ENCODE measurements at regions not wholly inside any gene's neighbourhood (a gene's known extent, or its start where the extent isn't known, plus 50 kb on each side); places are given as distances from the start of the nearest gene placed in this dataset.

DNA sequence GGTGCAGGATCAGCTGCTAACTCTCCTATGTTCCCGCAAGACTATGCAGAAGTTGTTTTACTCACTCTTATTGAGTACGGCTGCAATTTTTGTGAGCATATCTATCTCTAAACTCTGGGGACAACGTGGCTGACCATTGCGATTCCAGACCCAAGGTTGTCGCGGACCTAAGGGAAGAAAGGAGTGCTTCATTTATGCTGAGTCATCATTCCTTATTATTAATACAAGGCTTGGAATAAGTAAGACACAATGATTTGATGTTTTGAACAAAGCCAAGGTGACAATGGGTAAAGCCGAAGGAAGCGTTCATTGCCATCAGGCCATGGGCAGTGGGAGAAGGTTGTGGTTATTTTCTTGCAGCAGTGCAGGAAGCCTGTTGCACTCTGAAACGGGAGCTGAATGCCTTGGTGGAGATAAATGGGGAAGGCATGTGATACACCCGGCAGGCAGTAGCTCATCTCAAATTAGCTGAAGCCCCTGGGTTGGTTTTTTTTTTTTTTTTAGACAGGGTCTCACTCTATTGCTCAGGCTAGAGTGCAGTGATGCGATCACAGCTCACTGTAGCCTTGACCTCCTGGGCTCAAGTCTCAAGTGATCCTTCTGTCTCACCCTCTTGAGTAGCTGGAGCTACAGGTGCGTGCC is 605.7 kb downstream of the TYW1 start:
- no peaks in the 10 kb centered on the region for H3K27me3 ChIP-seq (ENCODE audit: control insufficient read depth in 1 of 2, insufficient read depth in 2 of 2, low read length in 2 of 2)
- no peak overlapping the region for H3K4me3 ChIP-seq (ENCODE audit: low read depth in 1 of 2, low read length in 2 of 2)
- H3K36me3 ChIP-seq (ENCODE audit: control insufficient read depth in 1 of 2, insufficient read depth in 2 of 2, low read length in 2 of 2) = no peaks in the 10 kb centered on the region
- no peak overlapping the region for H3K27ac ChIP-seq (ENCODE audit: low read depth, low read length)
- no peaks in the 10 kb centered on the region for H3K4me1 ChIP-seq (ENCODE audit: control insufficient read depth in 1 of 2, insufficient read depth in 2 of 2, low read length in 2 of 2)
- peaks cover 0 to 20% of the 10 kb centered on the region in 2 donors for H3K9me3 ChIP-seq (ENCODE audit: control insufficient read depth in 1 of 2, low read length in 2 of 2)
- H3K9ac ChIP-seq (ENCODE audit: low read depth in 1 of 2, low read length in 2 of 2) = no peak overlapping the region

DNA sequence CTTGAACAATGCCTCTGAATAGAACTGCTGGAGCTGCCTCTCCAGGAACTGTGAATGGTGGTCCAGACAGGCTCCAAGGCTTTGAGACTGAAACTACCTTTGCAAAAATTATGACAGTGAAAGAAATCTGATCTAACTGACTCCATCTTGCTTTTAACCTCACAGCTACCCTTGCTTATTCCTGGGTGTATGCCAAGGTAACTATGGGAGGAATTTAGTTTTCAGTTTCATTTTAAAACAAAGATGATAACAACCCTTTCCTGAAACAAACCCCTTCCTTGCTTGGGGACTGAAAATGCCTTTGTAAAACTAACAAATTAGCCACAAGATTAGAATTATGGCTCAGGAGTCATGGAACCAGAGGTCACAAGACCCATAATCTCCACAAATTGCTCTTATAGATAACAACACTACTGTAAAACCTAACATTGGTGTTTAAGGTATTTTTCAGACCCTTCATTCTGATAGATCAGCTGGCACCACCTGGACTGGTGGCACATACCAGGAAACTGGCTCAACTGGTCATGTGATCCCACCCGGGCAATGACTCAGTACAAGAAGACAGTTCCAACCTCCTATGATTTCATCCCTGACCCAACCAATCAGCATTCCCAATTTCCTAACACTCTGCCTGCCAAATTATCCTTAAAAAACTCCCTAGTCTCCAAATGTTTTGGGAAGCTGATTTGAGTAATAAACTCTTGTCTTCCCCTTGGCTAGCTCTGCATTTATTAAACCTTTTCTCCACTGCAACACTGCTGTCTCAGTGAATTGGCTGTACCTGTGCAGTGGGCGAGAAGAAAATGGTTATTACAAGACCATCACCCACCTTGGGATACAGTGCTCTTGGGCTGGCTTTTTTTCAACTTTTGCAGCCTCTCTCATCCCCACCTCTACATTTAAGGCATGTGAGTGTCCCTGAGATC is 608.1 kb downstream of the TYW1 start:
- Histone ChIP-seq H3K9me3 (ENCODE audit: control insufficient read depth in 1 of 2, low read length in 2 of 2) (peaks cover 0 to 20% of the 10 kb centered on the region in 2 donors), H3K36me3 (ENCODE audit: control insufficient read depth in 1 of 2, insufficient read depth in 2 of 2, low read length in 2 of 2) (no peaks in the 10 kb centered on the region), H3K4me1 (ENCODE audit: control insufficient read depth in 1 of 2, insufficient read depth in 2 of 2, low read length in 2 of 2) (no peaks in the 10 kb centered on the region), H3K9ac (ENCODE audit: low read depth in 1 of 2, low read length in 2 of 2) (no peak overlapping the region), H3K4me3 (ENCODE audit: low read depth in 1 of 2, low read length in 2 of 2) (no peak overlapping the region), H3K27ac (ENCODE audit: low read depth, low read length) (no peak overlapping the region), H3K27me3 (ENCODE audit: control insufficient read depth in 1 of 2, insufficient read depth in 2 of 2, low read length in 2 of 2) (no peaks in the 10 kb centered on the region)

DNA sequence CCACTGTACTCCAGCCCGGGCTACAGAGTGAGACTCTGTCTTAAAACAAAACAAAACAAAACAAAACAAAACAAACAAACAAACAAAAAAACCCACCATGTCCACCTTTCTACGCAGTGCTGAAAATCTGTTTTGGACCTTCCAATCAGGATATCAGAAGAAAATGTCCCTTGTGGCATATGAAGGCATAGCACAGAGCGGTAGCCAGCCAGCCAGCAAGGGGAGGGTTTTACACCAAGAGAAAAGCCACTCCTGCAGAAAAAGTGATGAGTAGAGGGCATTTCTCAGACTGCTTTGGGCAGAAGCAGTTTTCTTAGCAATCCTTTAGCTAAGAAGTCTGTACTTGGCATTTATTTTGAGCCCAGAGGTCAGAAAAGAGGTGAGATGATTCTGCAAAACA is 612.2 kb downstream of the TYW1 start:
- Histone ChIP-seq H3K27me3 (ENCODE audit: control insufficient read depth in 1 of 2, insufficient read depth in 2 of 2, low read length in 2 of 2) (no peaks in the 10 kb centered on the region), H3K4me3 (ENCODE audit: low read depth in 1 of 2, low read length in 2 of 2) (no peak overlapping the region), H3K27ac (ENCODE audit: low read depth, low read length) (no peak overlapping the region), H3K9ac (ENCODE audit: low read depth in 1 of 2, low read length in 2 of 2) (no peak overlapping the region), H3K9me3 (ENCODE audit: control insufficient read depth in 1 of 2, low read length in 2 of 2) (peaks cover 0 to 20% of the 10 kb centered on the region in 2 donors), H3K4me1 (ENCODE audit: control insufficient read depth in 1 of 2, insufficient read depth in 2 of 2, low read length in 2 of 2) (no peaks in the 10 kb centered on the region), H3K36me3 (ENCODE audit: control insufficient read depth in 1 of 2, insufficient read depth in 2 of 2, low read length in 2 of 2) (no peaks in the 10 kb centered on the region)

DNA sequence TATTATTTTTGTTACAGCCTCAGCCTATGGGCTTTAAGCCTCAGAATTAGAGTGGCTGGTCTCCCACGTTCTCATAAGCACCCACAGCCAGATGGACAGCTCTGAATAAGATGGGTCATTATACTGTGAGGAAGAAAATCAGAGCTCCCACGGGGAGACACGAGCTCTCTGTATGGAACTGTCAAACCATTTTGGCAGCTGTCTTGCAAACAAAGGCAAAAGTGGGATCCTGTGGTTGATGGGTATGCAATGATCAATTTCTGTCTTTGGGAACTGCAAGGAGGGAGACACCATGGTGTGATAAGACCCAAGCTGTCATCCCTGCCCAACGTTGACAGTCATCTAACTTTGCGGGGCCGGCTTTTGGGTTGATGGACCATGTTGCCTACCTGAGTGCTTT is 614.3 kb downstream of the TYW1 start:
- H3K27me3 ChIP-seq (ENCODE audit: control insufficient read depth in 1 of 2, insufficient read depth in 2 of 2, low read length in 2 of 2) = no peaks in the 10 kb centered on the region

DNA sequence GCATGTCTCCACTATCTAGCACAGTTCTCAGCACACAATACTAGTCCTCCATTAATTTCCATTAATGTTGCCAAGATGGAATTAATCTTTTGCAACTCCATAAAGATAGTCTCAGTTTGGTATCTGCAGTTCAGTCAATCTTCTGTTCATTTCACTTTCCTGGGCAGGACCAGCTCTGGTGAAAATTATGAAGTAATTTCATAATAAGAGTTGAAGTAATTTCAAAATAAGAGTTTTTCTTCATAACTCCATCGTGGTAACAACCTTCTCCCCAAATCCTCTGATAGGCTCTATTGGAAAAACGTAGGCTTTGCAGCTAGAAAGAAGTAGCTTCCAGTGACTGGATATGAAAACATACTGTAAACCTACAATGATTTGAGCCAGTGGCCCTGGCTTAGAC is 618.2 kb downstream of the TYW1 start:
- Histone ChIP-seq H3K27ac (ENCODE audit: low read depth, low read length) (no peak overlapping the region), H3K4me1 (ENCODE audit: control insufficient read depth in 1 of 2, insufficient read depth in 2 of 2, low read length in 2 of 2) (no peaks in the 10 kb centered on the region), H3K4me3 (ENCODE audit: low read depth in 1 of 2, low read length in 2 of 2) (no peak overlapping the region), H3K36me3 (ENCODE audit: control insufficient read depth in 1 of 2, insufficient read depth in 2 of 2, low read length in 2 of 2) (no peaks in the 10 kb centered on the region), H3K9ac (ENCODE audit: low read depth in 1 of 2, low read length in 2 of 2) (no peak overlapping the region), H3K27me3 (ENCODE audit: control insufficient read depth in 1 of 2, insufficient read depth in 2 of 2, low read length in 2 of 2) (no peaks in the 10 kb centered on the region), H3K9me3 (ENCODE audit: control insufficient read depth in 1 of 2, low read length in 2 of 2) (no peaks in the 10 kb centered on the region)

More for the DNA sequence above, 614.3 kb downstream of the TYW1 start:
- no peak overlapping the region for H3K4me3 ChIP-seq (ENCODE audit: low read depth in 1 of 2, low read length in 2 of 2)
- H3K36me3 ChIP-seq (ENCODE audit: control insufficient read depth in 1 of 2, insufficient read depth in 2 of 2, low read length in 2 of 2) = no peaks in the 10 kb centered on the region
- no peak overlapping the region for H3K9ac ChIP-seq (ENCODE audit: low read depth in 1 of 2, low read length in 2 of 2)
- peaks cover 0 to 4% of the 10 kb centered on the region in 2 donors for H3K9me3 ChIP-seq (ENCODE audit: control insufficient read depth in 1 of 2, low read length in 2 of 2)
- no peaks in the 10 kb centered on the region for H3K4me1 ChIP-seq (ENCODE audit: control insufficient read depth in 1 of 2, insufficient read depth in 2 of 2, low read length in 2 of 2)
- no peak overlapping the region for H3K27ac ChIP-seq (ENCODE audit: low read depth, low read length)

DNA sequence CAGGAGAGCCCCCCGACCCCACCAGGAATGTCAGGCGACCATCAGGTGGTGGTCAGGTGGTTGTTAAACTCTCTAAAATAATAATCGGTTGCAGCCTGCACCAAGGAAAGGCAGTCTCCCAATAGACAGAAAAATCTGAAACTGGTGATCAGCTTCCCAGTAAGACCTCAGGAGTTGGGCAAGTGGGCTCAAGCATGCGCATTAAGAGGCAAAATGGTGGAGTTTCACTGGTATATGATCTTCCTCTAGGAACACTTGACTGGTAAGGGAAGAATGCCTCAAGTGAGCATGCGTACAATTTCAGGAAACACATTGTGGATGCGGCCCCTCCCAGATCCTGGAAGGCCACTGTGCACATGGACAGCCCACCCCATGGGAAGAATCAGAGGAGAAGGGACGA is 619.9 kb downstream of the TYW1 start:
- Histone ChIP-seq H3K27ac (ENCODE audit: low read depth, low read length) (no peak overlapping the region), H3K9me3 (ENCODE audit: control insufficient read depth in 1 of 2, low read length in 2 of 2) (no peaks in the 10 kb centered on the region), H3K4me1 (ENCODE audit: control insufficient read depth in 1 of 2, insufficient read depth in 2 of 2, low read length in 2 of 2) (no peaks in the 10 kb centered on the region), H3K36me3 (ENCODE audit: control insufficient read depth in 1 of 2, insufficient read depth in 2 of 2, low read length in 2 of 2) (no peaks in the 10 kb centered on the region), H3K27me3 (ENCODE audit: control insufficient read depth in 1 of 2, insufficient read depth in 2 of 2, low read length in 2 of 2) (no peaks in the 10 kb centered on the region), H3K4me3 (ENCODE audit: low read depth in 1 of 2, low read length in 2 of 2) (no peak overlapping the region), H3K9ac (ENCODE audit: low read depth in 1 of 2, low read length in 2 of 2) (no peak overlapping the region)

DNA sequence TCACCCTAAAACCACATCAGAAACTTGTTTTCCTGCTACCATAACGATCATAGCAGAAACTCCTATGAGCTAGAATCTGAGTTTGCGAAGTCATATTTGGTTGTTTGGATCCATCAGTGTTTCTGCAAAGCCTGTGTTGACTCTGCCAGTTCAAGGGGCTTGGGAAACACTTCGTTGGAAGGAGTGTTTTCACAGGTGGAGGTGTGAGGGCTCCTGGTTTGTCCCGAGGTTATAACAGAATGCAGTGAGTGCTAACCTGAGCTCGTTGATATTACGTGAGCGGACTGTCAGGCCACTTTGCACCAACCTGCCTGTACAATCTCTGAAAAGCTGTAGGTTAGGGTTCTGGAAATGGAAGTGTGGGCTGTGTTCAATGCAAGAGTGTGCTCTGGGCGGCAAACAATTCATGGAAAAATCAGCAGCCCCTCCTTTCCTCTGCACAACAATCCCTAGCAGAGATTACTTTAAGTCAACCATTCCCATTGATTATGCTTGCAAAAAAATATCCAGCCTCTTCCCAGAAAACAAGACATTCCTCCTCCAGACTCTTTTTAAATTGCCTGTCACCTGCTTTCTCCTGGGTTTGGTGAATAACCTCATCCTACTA is 622.0 kb downstream of the TYW1 start:
- Histone ChIP-seq H3K27me3 (ENCODE audit: control insufficient read depth in 1 of 2, insufficient read depth in 2 of 2, low read length in 2 of 2) (no peaks in the 10 kb centered on the region), H3K4me1 (ENCODE audit: control insufficient read depth in 1 of 2, insufficient read depth in 2 of 2, low read length in 2 of 2) (no peaks in the 10 kb centered on the region), H3K9ac (ENCODE audit: low read depth in 1 of 2, low read length in 2 of 2) (no peak overlapping the region), H3K9me3 (ENCODE audit: control insufficient read depth in 1 of 2, low read length in 2 of 2) (no peaks in the 10 kb centered on the region), H3K27ac (ENCODE audit: low read depth, low read length) (no peak overlapping the region), H3K36me3 (ENCODE audit: control insufficient read depth in 1 of 2, insufficient read depth in 2 of 2, low read length in 2 of 2) (no peaks in the 10 kb centered on the region), H3K4me3 (ENCODE audit: low read depth in 1 of 2, low read length in 2 of 2) (no peak overlapping the region)

DNA sequence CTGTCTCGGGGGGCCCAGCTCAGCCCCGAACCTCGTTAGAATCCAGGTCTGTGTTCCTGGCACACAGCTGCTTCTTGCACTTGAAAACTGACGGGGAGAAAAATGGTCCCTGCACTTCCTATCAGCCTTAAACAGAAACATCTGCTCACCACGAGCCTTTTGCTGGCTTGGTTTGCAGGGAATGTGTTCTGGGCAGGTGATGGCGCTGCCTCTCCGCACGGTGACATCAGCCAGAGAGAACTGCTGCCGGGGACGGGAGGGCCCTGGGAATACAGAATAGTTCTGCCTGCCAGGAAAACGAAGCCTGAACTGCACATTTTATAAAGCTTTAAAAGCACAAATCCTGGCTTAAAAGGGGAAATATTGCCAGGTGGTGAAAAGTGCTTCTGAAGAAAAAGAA is 622.5 kb downstream of the TYW1 start:
- Histone ChIP-seq H3K27me3 (ENCODE audit: control insufficient read depth in 1 of 2, insufficient read depth in 2 of 2, low read length in 2 of 2) (no peaks in the 10 kb centered on the region), H3K9ac (ENCODE audit: low read depth in 1 of 2, low read length in 2 of 2) (no peak overlapping the region), H3K36me3 (ENCODE audit: control insufficient read depth in 1 of 2, insufficient read depth in 2 of 2, low read length in 2 of 2) (no peaks in the 10 kb centered on the region), H3K27ac (ENCODE audit: low read depth, low read length) (no peak overlapping the region), H3K4me1 (ENCODE audit: control insufficient read depth in 1 of 2, insufficient read depth in 2 of 2, low read length in 2 of 2) (no peaks in the 10 kb centered on the region), H3K9me3 (ENCODE audit: control insufficient read depth in 1 of 2, low read length in 2 of 2) (no peaks in the 10 kb centered on the region), H3K4me3 (ENCODE audit: low read depth in 1 of 2, low read length in 2 of 2) (no peak overlapping the region)

DNA sequence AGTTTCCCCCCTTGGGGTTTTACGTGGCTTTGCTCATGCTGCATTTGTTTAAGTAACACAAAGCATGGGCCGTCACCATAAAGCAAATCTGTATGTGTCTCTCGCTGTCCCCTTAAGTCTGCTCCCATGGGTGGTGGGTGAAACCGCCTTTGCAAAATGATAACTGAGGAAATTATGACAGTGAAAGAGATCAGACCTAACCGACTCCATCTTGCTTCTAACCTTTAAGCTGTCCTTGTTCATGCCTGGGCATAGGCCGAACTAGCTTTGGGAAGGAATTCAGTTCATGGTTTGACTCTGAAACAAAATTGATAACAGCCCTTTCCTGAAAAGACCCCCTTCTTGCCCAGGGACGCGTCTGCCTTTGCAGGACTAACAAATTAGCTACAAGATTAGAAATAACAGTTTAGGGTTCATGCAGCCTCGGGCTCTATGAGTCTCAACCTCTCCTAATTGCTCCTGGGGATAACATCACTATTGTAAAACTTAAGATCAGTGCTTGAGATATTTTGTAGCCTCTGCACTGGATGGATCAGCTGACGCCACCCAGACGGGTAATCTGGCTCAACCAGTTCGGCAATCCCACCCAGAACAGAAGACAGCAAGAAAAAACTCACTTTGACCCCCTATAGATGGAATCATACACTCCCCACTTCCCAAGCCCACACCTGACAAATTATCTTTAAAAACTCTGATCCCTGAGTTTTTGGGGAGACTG is 623.7 kb downstream of the TYW1 start:
- no peaks in the 10 kb centered on the region for H3K36me3 ChIP-seq (ENCODE audit: control insufficient read depth in 1 of 2, insufficient read depth in 2 of 2, low read length in 2 of 2)
- no peaks in the 10 kb centered on the region for H3K9me3 ChIP-seq (ENCODE audit: control insufficient read depth in 1 of 2, low read length in 2 of 2)
- H3K4me3 ChIP-seq (ENCODE audit: low read depth in 1 of 2, low read length in 2 of 2) = no peak overlapping the region
- H3K27me3 ChIP-seq (ENCODE audit: control insufficient read depth in 1 of 2, insufficient read depth in 2 of 2, low read length in 2 of 2) = no peaks in the 10 kb centered on the region
- H3K27ac ChIP-seq (ENCODE audit: low read depth, low read length) = no peak overlapping the region
- H3K9ac ChIP-seq (ENCODE audit: low read depth in 1 of 2, low read length in 2 of 2) = no peak overlapping the region
- H3K4me1 ChIP-seq (ENCODE audit: control insufficient read depth in 1 of 2, insufficient read depth in 2 of 2, low read length in 2 of 2) = no peaks in the 10 kb centered on the region

DNA sequence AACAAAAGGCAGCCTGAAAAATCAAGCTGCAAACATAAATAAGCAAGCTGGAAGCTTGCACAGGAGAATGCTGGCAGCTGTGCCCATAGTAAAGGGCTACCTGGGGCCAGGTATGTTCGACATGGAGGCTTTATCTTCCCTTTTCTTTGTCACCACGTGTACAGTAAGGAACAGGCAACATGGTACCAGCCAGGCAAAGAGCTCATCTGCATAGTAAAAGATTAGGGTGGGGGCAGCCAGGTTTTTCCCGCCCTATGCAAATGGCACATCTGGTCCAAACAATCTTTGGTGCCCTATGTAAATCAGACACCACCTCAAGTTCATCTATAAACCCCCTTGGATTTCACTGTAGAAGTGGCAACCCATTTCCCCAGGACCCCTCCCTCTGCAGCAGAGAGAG is 625.1 kb downstream of the TYW1 start:
- H3K9me3 ChIP-seq (ENCODE audit: control insufficient read depth in 1 of 2, low read length in 2 of 2) = no peaks in the 10 kb centered on the region
- H3K27me3 ChIP-seq (ENCODE audit: control insufficient read depth in 1 of 2, insufficient read depth in 2 of 2, low read length in 2 of 2) = no peaks in the 10 kb centered on the region
- H3K27ac ChIP-seq (ENCODE audit: low read depth, low read length) = no peak overlapping the region
- H3K4me3 ChIP-seq (ENCODE audit: low read depth in 1 of 2, low read length in 2 of 2) = no peak overlapping the region
- no peaks in the 10 kb centered on the region for H3K4me1 ChIP-seq (ENCODE audit: control insufficient read depth in 1 of 2, insufficient read depth in 2 of 2, low read length in 2 of 2)
- H3K9ac ChIP-seq (ENCODE audit: low read depth in 1 of 2, low read length in 2 of 2) = no peak overlapping the region
- H3K36me3 ChIP-seq (ENCODE audit: control insufficient read depth in 1 of 2, insufficient read depth in 2 of 2, low read length in 2 of 2) = no peaks in the 10 kb centered on the region
